ENCODE measurements at regions not wholly inside any gene's neighbourhood (a gene's known extent, or its start where the extent isn't known, plus 50 kb on each side); places are given as distances from the start of the nearest gene placed in this dataset.
"Not testable (repeated sequence)": the region's sequence is repeated elsewhere in the genome, so short reads cannot be mapped to it uniquely, and the experiment has no call there.

GRCh38 chr1:175248036-175248435 lies 55.5 kb upstream of the KIAA0040 start:
- TF ChIP-seq CTCF (IDR thresholded peaks at IDR 0.05 in 2 of 3, conservative IDR thresholded peaks at IDR 0.05 in 1 of 3; ENCODE audit: control insufficient read depth in 2 of 3, extremely low read depth in 1 of 3, insufficient read depth in 1 of 3, low read depth in 3 of 3, low read length in 3 of 3); ATF3 (IDR thresholded peaks at IDR 0.05; ENCODE audit: borderline replicate concordance, extremely low read depth, low read depth, low read length); ESRRA (IDR thresholded peaks at IDR 0.05; ENCODE audit: low read length); SMAD1 (IDR thresholded peaks at IDR 0.05; ENCODE audit: low read depth, partially characterized antibody); EZH2 (IDR thresholded peaks at IDR 0.05; ENCODE audit: borderline replicate concordance, control insufficient read depth, low read depth, low read length); ASH2L (IDR thresholded peaks at IDR 0.05; ENCODE audit: borderline replicate concordance, low read depth); RAD21 (IDR thresholded peaks at IDR 0.05; ENCODE audit: insufficient read depth, low read depth, low read length); TAF1 (IDR thresholded peaks at IDR 0.05; ENCODE audit: borderline replicate concordance, low read depth, low read length); JUNB (IDR thresholded peaks at IDR 0.05); BCL11A (IDR thresholded peaks at IDR 0.05; ENCODE audit: low read depth, low read length); SP1 (IDR thresholded peaks at IDR 0.05; ENCODE audit: low read depth, low read length): not testable (repeated sequence)
